ENCODE measurements at regions not wholly inside any gene's neighbourhood (a gene's known extent, or its start where the extent isn't known, plus 50 kb on each side); places are given as distances from the start of the nearest gene placed in this dataset.

- no peak for DNase-seq
- Histone ChIP-seq H3K27me3 (ENCODE audit: insufficient read depth, low read length) (no peaks in the 10 kb centered on the region), H3K4me3 (ENCODE audit: low read length in 2 of 2) (no peak overlapping the region), H3K9me3 (ENCODE audit: control insufficient read depth in 1 of 2, low read length in 2 of 2) (no peaks in the 10 kb centered on the region), H3K4me1 (ENCODE audit: insufficient read depth, low read length) (no peaks in the 10 kb centered on the region), H3K36me3 (ENCODE audit: insufficient read depth, low read length) (no peaks in the 10 kb centered on the region), H3K27ac (ENCODE audit: low read depth, low read length) (no peak overlapping the region)
- Mint-ChIP-seq H3K4me3 (no peak overlapping the region), H3K9me3 (peaks cover 0 to 7% (median 2%) of the 10 kb centered on the region in 8 donors), H3K27ac (no peak overlapping the region), H3K4me1 (no peaks in the 10 kb centered on the region), H3K27me3 (peaks cover 9 to 11% of the 10 kb centered on the region in 2 donors), H3K36me3 (no peaks in the 10 kb centered on the region)
- CTCF ChIA-PET (ENCODE audit: partially characterized antibody), result no interaction called here
- intact Hi-C loops (cut with micrococcal nuclease), result no loop called here
- POLR2A ChIA-PET (ENCODE audit: partially characterized antibody), result no interaction called here
Observed at GRCh38 chr1:14100444-14100843, 400.5 kb downstream of the PRDM2 start.

- Mint-ChIP-seq H3K27ac (no peak overlapping the region), H3K36me3 (no peaks in the 10 kb centered on the region), H3K4me1 (no peaks in the 10 kb centered on the region), H3K27me3 (peaks cover 9 to 11% of the 10 kb centered on the region in 2 donors), H3K4me3 (no peak overlapping the region), H3K9me3 (peaks cover 0 to 9% (median 2%) of the 10 kb centered on the region in 8 donors)
- Histone ChIP-seq H3K27me3 (ENCODE audit: insufficient read depth, low read length) (no peaks in the 10 kb centered on the region), H3K9me3 (ENCODE audit: control insufficient read depth in 1 of 2, low read length in 2 of 2) (no peaks in the 10 kb centered on the region), H3K27ac (ENCODE audit: low read depth, low read length) (no peak overlapping the region), H3K4me3 (ENCODE audit: low read length in 2 of 2) (no peak overlapping the region), H3K36me3 (ENCODE audit: insufficient read depth, low read length) (no peaks in the 10 kb centered on the region), H3K4me1 (ENCODE audit: insufficient read depth, low read length) (no peaks in the 10 kb centered on the region)
- ChIA-PET POLR2A (ENCODE audit: partially characterized antibody) (no interaction called here), CTCF (ENCODE audit: partially characterized antibody) (no interaction called here)
- intact Hi-C loops (cut with micrococcal nuclease), result no loop called here
- no peak for DNase-seq
Observed at GRCh38 chr1:14100919-14101318, 400.9 kb downstream of the PRDM2 start.

GRCh38 chr1:14102180-14102579, 402.2 kb downstream of the PRDM2 start:
- Histone ChIP-seq H3K9me3 (ENCODE audit: control insufficient read depth in 1 of 2, low read length in 2 of 2) (no peaks in the 10 kb centered on the region), H3K4me3 (ENCODE audit: low read length in 2 of 2) (no peak overlapping the region), H3K27ac (ENCODE audit: low read depth, low read length) (no peak overlapping the region), H3K36me3 (ENCODE audit: insufficient read depth, low read length) (no peaks in the 10 kb centered on the region), H3K4me1 (ENCODE audit: insufficient read depth, low read length) (no peaks in the 10 kb centered on the region), H3K27me3 (ENCODE audit: insufficient read depth, low read length) (no peaks in the 10 kb centered on the region)
- POLR2A ChIA-PET (ENCODE audit: partially characterized antibody), result no interaction called here
- peaks cover 0 to 9% (median 2%) of the 10 kb centered on the region in 8 donors for H3K9me3 Mint-ChIP-seq
- no peaks in the 10 kb centered on the region for H3K36me3 Mint-ChIP-seq
- DNase-seq, result no peak
- H3K4me3 Mint-ChIP-seq, result no peak overlapping the region
- intact Hi-C loops (cut with micrococcal nuclease), result no loop called here
- H3K27me3 Mint-ChIP-seq, result peaks cover 7 to 10% of the 10 kb centered on the region in 2 donors
- no peak overlapping the region for H3K27ac Mint-ChIP-seq
- CTCF ChIA-PET (ENCODE audit: partially characterized antibody), result no interaction called here
- H3K4me1 Mint-ChIP-seq, result no peaks in the 10 kb centered on the region

GRCh38 chr1:14103878-14104430, 404.0 kb downstream of the PRDM2 start:
- Mint-ChIP-seq H3K4me3 (no peak overlapping the region), H3K4me1 (no peaks in the 10 kb centered on the region), H3K27me3 (peaks cover 5 to 12% of the 10 kb centered on the region in 2 donors), H3K9me3 (peaks cover 0 to 9% (median 1%) of the 10 kb centered on the region in 8 donors), H3K27ac (no peak overlapping the region), H3K36me3 (no peaks in the 10 kb centered on the region)
- Histone ChIP-seq H3K4me3 (ENCODE audit: low read length in 2 of 2) (no peak overlapping the region), H3K4me1 (ENCODE audit: insufficient read depth, low read length) (no peaks in the 10 kb centered on the region), H3K27ac (ENCODE audit: low read depth, low read length) (no peak overlapping the region), H3K27me3 (ENCODE audit: insufficient read depth, low read length) (no peaks in the 10 kb centered on the region), H3K9me3 (ENCODE audit: control insufficient read depth in 1 of 2, low read length in 2 of 2) (no peaks in the 10 kb centered on the region), H3K36me3 (ENCODE audit: insufficient read depth, low read length) (no peaks in the 10 kb centered on the region)
- ChIA-PET CTCF (ENCODE audit: partially characterized antibody) (no interaction called here), POLR2A (ENCODE audit: partially characterized antibody) (no interaction called here)
- DNase-seq, result no peak
- intact Hi-C loops (cut with micrococcal nuclease), result no loop called here

GRCh38 chr1:14106126-14106525, 406.1 kb downstream of the PRDM2 start:
- Mint-ChIP-seq H3K27ac (no peak overlapping the region), H3K4me1 (no peaks in the 10 kb centered on the region), H3K4me3 (no peak overlapping the region), H3K27me3 (peaks cover 5 to 12% of the 10 kb centered on the region in 2 donors), H3K36me3 (no peaks in the 10 kb centered on the region), H3K9me3 (peaks cover 0 to 9% (median 1%) of the 10 kb centered on the region in 8 donors)
- Histone ChIP-seq H3K27ac (ENCODE audit: low read depth, low read length) (no peak overlapping the region), H3K27me3 (ENCODE audit: insufficient read depth, low read length) (no peaks in the 10 kb centered on the region), H3K4me3 (ENCODE audit: low read length in 2 of 2) (no peak overlapping the region), H3K4me1 (ENCODE audit: insufficient read depth, low read length) (no peaks in the 10 kb centered on the region), H3K36me3 (ENCODE audit: insufficient read depth, low read length) (no peaks in the 10 kb centered on the region), H3K9me3 (ENCODE audit: control insufficient read depth in 1 of 2, low read length in 2 of 2) (no peaks in the 10 kb centered on the region)
- ChIA-PET CTCF (ENCODE audit: partially characterized antibody) (no interaction called here), POLR2A (ENCODE audit: partially characterized antibody) (no interaction called here)
- DNase-seq, result no peak
- intact Hi-C loops (cut with micrococcal nuclease), result no loop called here

GRCh38 chr1:14106679-14107313, 406.8 kb downstream of the PRDM2 start:
- POLR2A ChIA-PET (ENCODE audit: partially characterized antibody), result no interaction called here

GRCh38 chr1:14108356-14109275, 408.6 kb downstream of the PRDM2 start:
- H3K4me1 ChIP-seq (ENCODE audit: insufficient read depth, low read length), result no peaks in the 10 kb centered on the region
- no peaks in the 10 kb centered on the region for H3K36me3 ChIP-seq (ENCODE audit: insufficient read depth, low read length)
- Mint-ChIP-seq H3K9me3 (peaks cover 0 to 9% (median 1%) of the 10 kb centered on the region in 8 donors), H3K4me3 (no peak overlapping the region), H3K27ac (no peak overlapping the region), H3K4me1 (no peaks in the 10 kb centered on the region), H3K36me3 (no peaks in the 10 kb centered on the region), H3K27me3 (peaks cover 2 to 14% of the 10 kb centered on the region in 2 donors)
- intact Hi-C loops (cut with micrococcal nuclease), result no loop called here
- H3K4me3 ChIP-seq (ENCODE audit: low read length in 2 of 2), result no peak overlapping the region
- POLR2A ChIA-PET (ENCODE audit: partially characterized antibody), result no interaction called here
- H3K27ac ChIP-seq (ENCODE audit: low read depth, low read length), result no peak overlapping the region
- H3K27me3 ChIP-seq (ENCODE audit: insufficient read depth, low read length), result no peaks in the 10 kb centered on the region
- no peaks in the 10 kb centered on the region for H3K9me3 ChIP-seq (ENCODE audit: control insufficient read depth in 1 of 2, low read length in 2 of 2)
- DNase-seq, result no peak
- CTCF ChIA-PET (ENCODE audit: partially characterized antibody), result no interaction called here

More at GRCh38 chr1:14106679-14107313, 406.8 kb downstream of the PRDM2 start:
- CTCF ChIA-PET (ENCODE audit: partially characterized antibody), result no interaction called here
- no peaks in the 10 kb centered on the region for H3K4me1 ChIP-seq (ENCODE audit: insufficient read depth, low read length)
- intact Hi-C loops (cut with micrococcal nuclease), result no loop called here
- no peak overlapping the region for H3K4me3 Mint-ChIP-seq
- H3K27ac Mint-ChIP-seq, result no peak overlapping the region
- no peak overlapping the region for H3K27ac ChIP-seq (ENCODE audit: low read depth, low read length)
- no peak for DNase-seq
- no peaks in the 10 kb centered on the region for H3K4me1 Mint-ChIP-seq
- no peaks in the 10 kb centered on the region for H3K27me3 ChIP-seq (ENCODE audit: insufficient read depth, low read length)
- no peak overlapping the region for H3K4me3 ChIP-seq (ENCODE audit: low read length in 2 of 2)
- peaks cover 5 to 12% of the 10 kb centered on the region in 2 donors for H3K27me3 Mint-ChIP-seq
- H3K9me3 Mint-ChIP-seq, result peaks cover 0 to 9% (median 1%) of the 10 kb centered on the region in 8 donors
- H3K36me3 ChIP-seq (ENCODE audit: insufficient read depth, low read length), result no peaks in the 10 kb centered on the region
- H3K36me3 Mint-ChIP-seq, result no peaks in the 10 kb centered on the region
- no peaks in the 10 kb centered on the region for H3K9me3 ChIP-seq (ENCODE audit: control insufficient read depth in 1 of 2, low read length in 2 of 2)
